H1 (cell line): ENCODE measurements at regions not wholly inside any gene's neighbourhood (a gene's known extent, or its start where the extent isn't known, plus 50 kb on each side); places are given as distances from the start of the nearest gene placed in this dataset.

ENCODE experiments used
- CTCF ChIA-PET: fragments of 300-600 bp; sonication (Branson Sonifier 250); formaldehyde crosslinking; loops from one replicate; lab custom pipeline; 2021; ENCODE audit not compliant: partially characterized antibody; lab: Charles Lee
- POLR2A ChIA-PET: fragments of 300-600 bp; sonication (Branson Sonifier 250); formaldehyde crosslinking; loops from one replicate; lab custom pipeline; 2021; ENCODE audit warnings: inconsistent platforms; ENCODE audit not compliant: partially characterized antibody; lab: Charles Lee
- DNase-seq, 2 experiments: peaks; one replicate each; pipeline versions ENCODE4 v3.0.0 to v3.0.0-alpha.2; 2010 to 2022; ENCODE audit warnings: low spot score in 2 of 2, low read depth in 1 of 2, mixed read lengths in 1 of 2
- FAIRE-seq: peaks from 2 replicates; lab custom pipeline; 2011; peaks lifted over from hg19 to GRCh38; lab: Jason Lieb, UNC
- H2AFZ ChIP-seq: 2 replicates; pipeline ENCODE4 v1.8.1; 2012; ENCODE audit warnings: low read length, inconsistent platforms
- H2AK5ac ChIP-seq: 2 replicates; pipeline ENCODE4 v1.6.1; 2013; ENCODE audit warnings: low read depth, low read length
- H2BK120ac ChIP-seq: replicated peaks from 2 replicates; pipeline ENCODE3; 2013; ENCODE audit warnings: low read depth, low read length, inconsistent platforms
- H2BK12ac ChIP-seq: 2 replicates; pipeline ENCODE4 v1.6.1; 2013; ENCODE audit warnings: low read depth, low read length
- H2BK15ac ChIP-seq: 2 replicates; pipeline ENCODE4 v1.6.1; 2013; ENCODE audit warnings: low read length
- H2BK20ac ChIP-seq: 2 replicates; pipeline ENCODE4 v1.6.1; 2013; ENCODE audit warnings: low read length
- H2BK5ac ChIP-seq: 2 replicates; pipeline ENCODE4 v1.6.1; 2013; ENCODE audit warnings: low read depth, low read length
- H3K14ac ChIP-seq: 2 replicates; pipeline ENCODE4 v1.6.1; 2013; ENCODE audit warnings: inconsistent platforms; ENCODE audit not compliant: insufficient read length
- H3K18ac ChIP-seq: 2 replicates; pipeline ENCODE4 v1.6.1; 2013; ENCODE audit warnings: low read length; ENCODE audit errors: extremely low read depth
- H3K23ac ChIP-seq: 2 replicates; pipeline ENCODE4 v1.6.1; 2013; ENCODE audit warnings: inconsistent platforms; ENCODE audit not compliant: insufficient read length
- H3K23me2 ChIP-seq: 2 replicates; pipeline ENCODE4 v1.6.1; 2013; ENCODE audit warnings: low read depth, low read length
- H3K27ac ChIP-seq: 2 replicates; pipeline ENCODE4 v1.6.1; 2011; ENCODE audit warnings: low read depth, low read length, inconsistent platforms
- H3K27me3 ChIP-seq, 4 experiments: replicated peaks in 1 of 4; 1 replicate in 1 of 4; 2 replicates in 3 of 4; pipeline versions ENCODE4 v1.6.1 to v1.8.1; 2011 to 2013; ENCODE audit warnings: low read length in 3 of 4, mild to moderate bottlenecking in 3 of 4, inconsistent platforms in 2 of 4, mixed read lengths in 2 of 4, moderate library complexity in 1 of 4; ENCODE audit not compliant: control insufficient read depth in 3 of 4, insufficient read depth in 3 of 4; ENCODE audit errors: extremely low read depth in 1 of 4
- H3K36me3 ChIP-seq, 4 experiments: 2 replicates each; pipeline versions ENCODE4 v1.6.1 to v1.8.1; 2011 to 2013; ENCODE audit warnings: mild to moderate bottlenecking in 4 of 4, low read length in 3 of 4, moderate library complexity in 2 of 4, control low read depth in 1 of 4, inconsistent platforms in 1 of 4; ENCODE audit not compliant: insufficient read depth in 4 of 4, control insufficient read depth in 2 of 4
- H3K4ac ChIP-seq: replicated peaks from 2 replicates; pipeline ENCODE3; 2013; ENCODE audit warnings: low read length, low read depth, mixed read lengths, inconsistent platforms; ENCODE audit not compliant: insufficient read length
- H3K4me1 ChIP-seq, 4 experiments: replicated peaks in 1 of 4; 1 replicate in 1 of 4; 2 replicates in 3 of 4; pipeline versions ENCODE4 v1.6.1 to v1.8.1; 2011 to 2013; ENCODE audit warnings: low read length in 3 of 4, inconsistent platforms in 2 of 4, mixed read lengths in 1 of 4; ENCODE audit not compliant: insufficient read depth in 4 of 4, control insufficient read depth in 3 of 4
- H3K4me2 ChIP-seq, 2 experiments: 2 replicates each; pipeline versions ENCODE4 v1.6.1 to v1.8.1; 2011 to 2013; ENCODE audit warnings: low read depth in 2 of 2, low read length in 2 of 2, control low read depth in 1 of 2, inconsistent platforms in 1 of 2, mild to moderate bottlenecking in 1 of 2; ENCODE audit not compliant: insufficient read depth in 1 of 2
- H3K4me3 ChIP-seq, 4 experiments: fragments of 200-600, 300-600 bp in 1 of 4; sonication (generic), shearing (Covaris generic), sonication (Bioruptor Twin) in 1 of 4; 2 replicates each; pipeline versions ENCODE4 v1.5.1 to v1.8.1; 2011 to 2016; ENCODE audit warnings: low read length in 4 of 4, low read depth in 3 of 4, control low read depth in 2 of 4, inconsistent platforms in 2 of 4, mild to moderate bottlenecking in 2 of 4, mixed read lengths in 1 of 4, moderate library complexity in 1 of 4; ENCODE audit not compliant: insufficient read depth in 2 of 4; ENCODE audit errors: extremely low read depth in 1 of 4
- H3K56ac ChIP-seq: replicated peaks from 2 replicates; pipeline ENCODE3; 2013; ENCODE audit warnings: low read depth, mild to moderate bottlenecking, mixed read lengths, low read length, inconsistent platforms; ENCODE audit not compliant: insufficient read length
- H3K79me1 ChIP-seq: 2 replicates; pipeline ENCODE4 v1.6.1; 2013; ENCODE audit warnings: low read depth, low read length, control low read depth
- H3K79me2 ChIP-seq, 2 experiments: 2 replicates each; pipeline versions ENCODE4 v1.6.1 to v1.8.1; 2012 to 2013; ENCODE audit warnings: low read length in 2 of 2, mild to moderate bottlenecking in 2 of 2, inconsistent platforms in 1 of 2; ENCODE audit not compliant: insufficient read depth in 2 of 2, control insufficient read depth in 1 of 2
- H3K9ac ChIP-seq, 4 experiments: replicated peaks in 1 of 4; 1 replicate in 1 of 4; 2 replicates in 3 of 4; pipeline versions ENCODE4 v1.6.1 to v1.8.1; 2011 to 2013; ENCODE audit warnings: low read depth in 3 of 4, low read length in 3 of 4, control low read depth in 2 of 4, mild to moderate bottlenecking in 2 of 4, moderate library complexity in 2 of 4, inconsistent platforms in 1 of 4; ENCODE audit errors: extremely low read depth in 1 of 4
- H3K9me3 ChIP-seq, 2 experiments: 2 replicates each; pipeline versions ENCODE4 v1.6.1 to v1.8.1; 2012 to 2013; ENCODE audit warnings: mild to moderate bottlenecking in 2 of 2, moderate library complexity in 2 of 2, control low read depth in 1 of 2, inconsistent platforms in 1 of 2, low read depth in 1 of 2, low read length in 1 of 2, mixed read lengths in 1 of 2; ENCODE audit not compliant: insufficient read depth in 2 of 2
- H4K20me1 ChIP-seq, 2 experiments: replicated peaks in 1 of 2; 2 replicates each; pipeline versions ENCODE3 to v1.8.1; 2011 to 2013; ENCODE audit warnings: inconsistent platforms in 2 of 2, low read length in 2 of 2, mild to moderate bottlenecking in 1 of 2; ENCODE audit not compliant: insufficient read depth in 2 of 2, control insufficient read depth in 1 of 2
- H4K5ac ChIP-seq: 2 replicates; pipeline ENCODE4 v1.6.1; 2013; ENCODE audit warnings: low read length, low read depth, mixed read lengths, inconsistent platforms; ENCODE audit not compliant: insufficient read length
- H4K8ac ChIP-seq: 2 replicates; pipeline ENCODE4 v1.8.0; 2013; ENCODE audit warnings: mild to moderate bottlenecking, moderate library complexity, low read length, inconsistent platforms; ENCODE audit not compliant: insufficient read depth; ENCODE audit errors: extremely low read depth
- H4K91ac ChIP-seq: replicated peaks from 2 replicates; pipeline ENCODE3; 2013; ENCODE audit warnings: low read length, mixed read lengths, inconsistent platforms; ENCODE audit not compliant: insufficient read length
- CHD2 ChIP-seq: IDR thresholded peaks from 2 replicates; pipeline ENCODE4 v1.6.1; 2012; ENCODE audit warnings: low read length, improper control_type of control experiment
- EZH2 ChIP-seq: fragments of 200-600 bp; sonication (generic); IDR thresholded peaks from 2 replicates; pipeline ENCODE4 v1.7.1; 2012; ENCODE audit warnings: low read depth, mild to moderate bottlenecking, moderate library complexity, low read length, inconsistent platforms; ENCODE audit not compliant: severe bottlenecking
- HDAC2 ChIP-seq, 2 experiments: fragments of 300-600 bp in 1 of 2; sonication (generic) in 1 of 2; IDR thresholded peaks; 2 replicates each; pipeline ENCODE4 v1.6.1; 2011 to 2012; ENCODE audit warnings: low read depth in 2 of 2, low read length in 2 of 2, mild to moderate bottlenecking in 2 of 2, moderate library complexity in 2 of 2, borderline replicate concordance in 1 of 2, inconsistent platforms in 1 of 2
- NANOG ChIP-seq: IDR thresholded peaks from 2 replicates; pipeline ENCODE4 v1.6.1; 2011; ENCODE audit warnings: low read length, low read depth, mild to moderate bottlenecking, inconsistent platforms; ENCODE audit not compliant: insufficient read depth, poor library complexity, severe bottlenecking
- SAP30 ChIP-seq: fragments of 300-600 bp; sonication (generic); IDR thresholded peaks from 2 replicates; pipeline ENCODE4 v1.7.1; 2012; ENCODE audit warnings: low read length, moderate library complexity, mild to moderate bottlenecking, inconsistent platforms; ENCODE audit not compliant: insufficient read depth, insufficient replicate concordance
- SIN3A ChIP-seq, 2 experiments: IDR thresholded peaks in 1 of 2; conservative IDR thresholded peaks in 1 of 2; 2 replicates each; pipeline ENCODE4 v1.6.1; 2011 to 2012; ENCODE audit warnings: low read length in 2 of 2, improper control_type of control experiment in 1 of 2, low read depth in 1 of 2, mild to moderate bottlenecking in 1 of 2
- SIX5 ChIP-seq: IDR thresholded peaks from 2 replicates; pipeline ENCODE4 v1.6.1; 2011; ENCODE audit warnings: mild to moderate bottlenecking, low read depth, low read length
- SP1 ChIP-seq: IDR thresholded peaks from 2 replicates; pipeline ENCODE4 v1.6.1; 2011; ENCODE audit warnings: low read depth, low read length
- YY1 ChIP-seq: IDR thresholded peaks from 2 replicates; pipeline ENCODE4 v1.6.1; 2011; ENCODE audit warnings: low read depth, mild to moderate bottlenecking, low read length
- WGBS, 2 experiments: shearing (Covaris generic) in 1 of 2; methylation state at CpG; one replicate each; pipeline versions ENCODE4 v1.1.6 to v1.1.7; 2013 to 2015; ENCODE audit warnings: low lambda C conversion rate in 2 of 2, mixed read lengths in 2 of 2, inconsistent platforms in 1 of 2, low coverage in 1 of 2, missing lambda C conversion rate in 1 of 2; ENCODE audit not compliant: insufficient replicate concordance in 2 of 2, insufficient coverage in 1 of 2, insufficient read length in 1 of 2; ENCODE audit errors: extremely low coverage in 1 of 2, missing lambda C conversion rate in 1 of 2; 5-methylcytosine and 5-hydroxymethylcytosine counted together

DNA sequence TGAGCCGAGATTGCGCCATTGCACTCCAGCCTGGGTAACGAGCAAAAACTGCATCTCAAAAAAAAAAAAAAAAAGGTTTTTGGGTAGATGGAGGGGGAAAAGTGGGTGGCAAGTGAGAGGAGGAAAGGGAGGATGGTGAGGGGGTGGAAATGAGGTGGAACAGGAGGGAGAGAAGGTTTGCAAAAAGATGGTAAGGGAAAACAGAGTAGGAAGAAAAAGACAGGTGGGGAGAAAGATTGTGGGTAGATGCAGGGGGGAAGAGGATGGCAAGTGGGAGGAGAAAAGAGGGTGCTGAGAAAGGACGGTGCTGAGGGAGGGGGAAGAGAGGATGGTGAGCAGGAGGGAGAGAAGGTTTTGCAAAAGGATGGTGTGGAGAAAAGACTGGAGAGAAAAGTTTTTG is 57.8 kb upstream of the C1QTNF9B start:
- no peak overlapping the region for H3K18ac ChIP-seq
- H3K14ac ChIP-seq = no peak overlapping the region
- no peak overlapping the region for H3K4me2 ChIP-seq
- H3K23ac ChIP-seq = no peak overlapping the region
- no peak overlapping the region for H4K91ac ChIP-seq
- no peak overlapping the region for H3K4me3 ChIP-seq
- no peaks in the 10 kb centered on the region for H3K79me2 ChIP-seq
- H3K9me3 ChIP-seq = no peaks in the 10 kb centered on the region
- H4K20me1 ChIP-seq = no peaks in the 10 kb centered on the region
- H3K27ac ChIP-seq = no peak overlapping the region
- FAIRE-seq (no peak), DNase-seq (no peak)
- no peaks in the 10 kb centered on the region for H3K4me1 ChIP-seq
- ChIA-PET POLR2A (interaction anchor here (0.7 kb wide), 1 partner anchor 1195 kb away, joined by 3 read pairs; no protein-coding TSS in a partner anchor), CTCF (interaction anchor here (1.0 to 1.2 kb wide), 2 partner anchors 23 to 273 kb away, joined by 3 to 6 read pairs; no protein-coding TSS in a partner anchor)
- H3K79me1 ChIP-seq = no peaks in the 10 kb centered on the region
- H2BK5ac ChIP-seq = no peak overlapping the region
- no peak overlapping the region for H2AK5ac ChIP-seq
- no peak overlapping the region for H4K8ac ChIP-seq
- no peak overlapping the region for H4K5ac ChIP-seq
- H3K36me3 ChIP-seq = no peaks in the 10 kb centered on the region
- H3K56ac ChIP-seq = no peak overlapping the region
- H2BK20ac ChIP-seq = no peak overlapping the region
- H2BK12ac ChIP-seq = no peak overlapping the region
- 70% methylated on average over 1 of the region's 4 CpGs; no CpG with 5 or more reads in 1 of the 2 experiments for WGBS, 2 experiments
- no peak overlapping the region for H2AFZ ChIP-seq
- no peak overlapping the region for H2BK120ac ChIP-seq
- TF ChIP-seq NANOG (no peak), HDAC2 (IDR thresholded peaks at IDR 0.05; ENCODE audit: borderline replicate concordance in 1 of 2, low read depth in 2 of 2, low read length in 2 of 2) (no peak), EZH2 (no peak), YY1 (no peak), SAP30 (no peak), CHD2 (no peak), SP1 (no peak), SIN3A (conservative IDR thresholded peaks at IDR 0.05 in 1 of 2, IDR thresholded peaks at IDR 0.05 in 1 of 2; ENCODE audit: low read depth in 1 of 2, low read length in 2 of 2) (no peak), SIX5 (no peak)
- H3K27me3 ChIP-seq = no peaks in the 10 kb centered on the region
- no peaks in the 10 kb centered on the region for H3K23me2 ChIP-seq
- H3K4ac ChIP-seq = no peak overlapping the region
- no peak overlapping the region for H2BK15ac ChIP-seq
- no peak overlapping the region for H3K9ac ChIP-seq
